ENCODE measurements at regions not wholly inside any gene's neighbourhood (a gene's known extent, or its start where the extent isn't known, plus 50 kb on each side); places are given as distances from the start of the nearest gene placed in this dataset.

GRCh38 chr5:143953851-143954250 is 141.9 kb downstream of the HMHB1 start:
- TF ChIP-seq TAF1 (IDR thresholded peaks at IDR 0.05; ENCODE audit: low read depth) (no peak), RAD21 (IDR thresholded peaks at IDR 0.05; ENCODE audit: low read depth) (no peak), YY1 (IDR thresholded peaks at IDR 0.05; ENCODE audit: low read depth) (no peak), EGR1 (IDR thresholded peaks at IDR 0.05) (no peak), MAX (IDR thresholded peaks at IDR 0.05) (no peak), REST (IDR thresholded peaks at IDR 0.05; ENCODE audit: low read depth) (no peak), EP300 (IDR thresholded peaks at IDR 0.05; ENCODE audit: borderline replicate concordance) (no peak), CEBPB (IDR thresholded peaks at IDR 0.05) (no peak), FOXM1 (IDR thresholded peaks at IDR 0.05; ENCODE audit: borderline replicate concordance, low read depth) (no peak), NFIC (IDR thresholded peaks at IDR 0.05) (no peak), ZBTB7A (IDR thresholded peaks at IDR 0.05; ENCODE audit: low read depth) (no peak), TCF12 (IDR thresholded peaks at IDR 0.05; ENCODE audit: low read depth) (no peak), CREB1 (IDR thresholded peaks at IDR 0.05; ENCODE audit: low read depth) (no peak)
- TF ChIP-seq, protein P1, sequence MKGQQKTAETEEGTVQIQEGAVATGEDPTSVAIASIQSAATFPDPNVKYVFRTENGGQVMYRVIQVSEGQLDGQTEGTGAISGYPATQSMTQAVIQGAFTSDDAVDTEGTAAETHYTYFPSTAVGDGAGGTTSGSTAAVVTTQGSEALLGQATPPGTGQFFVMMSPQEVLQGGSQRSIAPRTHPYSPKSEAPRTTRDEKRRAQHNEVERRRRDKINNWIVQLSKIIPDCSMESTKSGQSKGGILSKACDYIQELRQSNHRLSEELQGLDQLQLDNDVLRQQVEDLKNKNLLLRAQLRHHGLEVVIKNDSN (IDR thresholded peaks at IDR 0.05): no peak

- TF ChIP-seq EGR1 (IDR thresholded peaks at IDR 0.05) (no peak), ZBTB7A (IDR thresholded peaks at IDR 0.05; ENCODE audit: low read depth) (no peak), RAD21 (IDR thresholded peaks at IDR 0.05; ENCODE audit: low read depth) (no peak), EP300 (IDR thresholded peaks at IDR 0.05; ENCODE audit: borderline replicate concordance) (no peak), TCF12 (IDR thresholded peaks at IDR 0.05; ENCODE audit: low read depth) (no peak), TAF1 (IDR thresholded peaks at IDR 0.05; ENCODE audit: low read depth) (no peak), CREB1 (IDR thresholded peaks at IDR 0.05; ENCODE audit: low read depth) (no peak), FOXM1 (IDR thresholded peaks at IDR 0.05; ENCODE audit: borderline replicate concordance, low read depth) (no peak), MAX (IDR thresholded peaks at IDR 0.05) (no peak), NFIC (IDR thresholded peaks at IDR 0.05) (no peak), TEAD4 (IDR thresholded peaks at IDR 0.05) (no peak), REST (IDR thresholded peaks at IDR 0.05; ENCODE audit: low read depth) (no peak), CEBPB (IDR thresholded peaks at IDR 0.05) (no peak), YY1 (IDR thresholded peaks at IDR 0.05; ENCODE audit: low read depth) (no peak)
- TF ChIP-seq, protein P1 (IDR thresholded peaks at IDR 0.05): no peak
Observed at GRCh38 chr5:143955141-143955540, 143.2 kb downstream of the HMHB1 start.

- TF ChIP-seq EP300 (IDR thresholded peaks at IDR 0.05; ENCODE audit: borderline replicate concordance): no peak
- TF ChIP-seq TEAD4 (IDR thresholded peaks at IDR 0.05): no peak
- no peak for TF ChIP-seq ZBTB7A (IDR thresholded peaks at IDR 0.05; ENCODE audit: low read depth)
- TF ChIP-seq RAD21 (IDR thresholded peaks at IDR 0.05; ENCODE audit: low read depth): no peak
- TF ChIP-seq, protein P1 (IDR thresholded peaks at IDR 0.05): no peak
- TF ChIP-seq CEBPB (IDR thresholded peaks at IDR 0.05): no peak
- TF ChIP-seq REST (IDR thresholded peaks at IDR 0.05; ENCODE audit: low read depth): no peak
- no peak for TF ChIP-seq YY1 (IDR thresholded peaks at IDR 0.05; ENCODE audit: low read depth)
- TF ChIP-seq EGR1 (IDR thresholded peaks at IDR 0.05): no peak
- no peak for TF ChIP-seq NFIC (IDR thresholded peaks at IDR 0.05)
- no peak for TF ChIP-seq TAF1 (IDR thresholded peaks at IDR 0.05; ENCODE audit: low read depth)
- TF ChIP-seq MAX (IDR thresholded peaks at IDR 0.05): no peak
- no peak for TF ChIP-seq FOXM1 (IDR thresholded peaks at IDR 0.05; ENCODE audit: borderline replicate concordance, low read depth)
- no peak for TF ChIP-seq CREB1 (IDR thresholded peaks at IDR 0.05; ENCODE audit: low read depth)
- no peak for TF ChIP-seq TCF12 (IDR thresholded peaks at IDR 0.05; ENCODE audit: low read depth)
Observed at GRCh38 chr5:143957455-143957854, 145.5 kb downstream of the HMHB1 start.

Measured in Ishikawa (cell line).